ENCODE measurements at regions not wholly inside any gene's neighbourhood (a gene's known extent, or its start where the extent isn't known, plus 50 kb on each side); places are given as distances from the start of the nearest gene placed in this dataset.

DNA sequence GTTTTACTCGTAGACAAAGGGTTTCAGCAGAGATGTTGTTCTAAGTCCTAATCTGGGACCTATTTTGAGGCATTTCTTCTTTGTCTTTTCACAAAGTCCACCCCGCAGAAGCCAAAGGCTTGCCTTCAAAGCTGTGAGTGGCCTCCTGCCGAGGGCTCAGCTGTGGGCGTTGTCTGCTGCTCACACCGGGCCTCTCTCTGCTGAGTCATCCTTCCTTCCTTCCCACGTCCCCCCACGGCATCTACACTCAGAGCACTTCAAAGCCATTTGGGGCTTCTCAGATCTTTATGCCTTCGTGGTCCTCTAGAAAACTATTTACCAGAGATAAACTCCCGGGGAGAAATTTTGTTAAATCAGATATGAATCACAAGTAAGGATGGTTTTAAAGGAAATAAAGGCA lies 115.9 kb upstream of the TMPO start (continued):
- TF ChIP-seq MIER1 (IDR thresholded peaks at IDR 0.05; ENCODE audit: low read depth), result no peak
- no peak for TF ChIP-seq ILF3 (IDR thresholded peaks at IDR 0.05; ENCODE audit: borderline replicate concordance)
- peak; percentile 42 to 84; a peak in 3 of 4 replicates for TF ChIP-seq TRIM24 (IDR thresholded peaks at IDR 0.05)
- TF ChIP-seq RHOXF2B (CRISPR knock-in tag; conservative IDR thresholded peaks at IDR 0.05), result no peak
- TF ChIP-seq, protein P1, sequence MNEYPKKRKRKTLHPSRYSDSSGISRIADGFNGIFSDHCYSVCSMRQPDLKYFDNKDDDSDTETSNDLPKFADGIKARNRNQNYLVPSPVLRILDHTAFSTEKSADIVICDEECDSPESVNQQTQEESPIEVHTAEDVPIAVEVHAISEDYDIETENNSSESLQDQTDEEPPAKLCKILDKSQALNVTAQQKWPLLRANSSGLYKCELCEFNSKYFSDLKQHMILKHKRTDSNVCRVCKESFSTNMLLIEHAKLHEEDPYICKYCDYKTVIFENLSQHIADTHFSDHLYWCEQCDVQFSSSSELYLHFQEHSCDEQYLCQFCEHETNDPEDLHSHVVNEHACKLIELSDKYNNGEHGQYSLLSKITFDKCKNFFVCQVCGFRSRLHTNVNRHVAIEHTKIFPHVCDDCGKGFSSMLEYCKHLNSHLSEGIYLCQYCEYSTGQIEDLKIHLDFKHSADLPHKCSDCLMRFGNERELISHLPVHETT (CRISPR knock-in tag; conservative IDR thresholded peaks at IDR 0.05 in 1 of 2, IDR thresholded peaks at IDR 0.05 in 1 of 2), result no peak
- TF ChIP-seq STAT5B (CRISPR knock-in tag; IDR thresholded peaks at IDR 0.05), result no peak
- peak; percentile 97 for TF ChIP-seq ZNF316 (IDR thresholded peaks at IDR 0.05)
- no peak for TF ChIP-seq CAMTA2 (CRISPR knock-in tag; conservative IDR thresholded peaks at IDR 0.05)
- peak; percentile 43; the same call in 1 of the 2 replicates for TF ChIP-seq LEF1 (IDR thresholded peaks at IDR 0.05)
- TF ChIP-seq CBFA2T2 (conservative IDR thresholded peaks at IDR 0.05), result no peak
- no peak for TF ChIP-seq GTF2E2 (tag; IDR thresholded peaks at IDR 0.05)
- no peak for TF ChIP-seq HNRNPK (IDR thresholded peaks at IDR 0.05; ENCODE audit: low read depth, low read length, poor library complexity, severe bottlenecking)
- TF ChIP-seq SMARCE1 (IDR thresholded peaks at IDR 0.05), result 0 out of 2 replicates have a peak, but pooled peaks have one; percentile 25
- TF ChIP-seq, protein P2, sequence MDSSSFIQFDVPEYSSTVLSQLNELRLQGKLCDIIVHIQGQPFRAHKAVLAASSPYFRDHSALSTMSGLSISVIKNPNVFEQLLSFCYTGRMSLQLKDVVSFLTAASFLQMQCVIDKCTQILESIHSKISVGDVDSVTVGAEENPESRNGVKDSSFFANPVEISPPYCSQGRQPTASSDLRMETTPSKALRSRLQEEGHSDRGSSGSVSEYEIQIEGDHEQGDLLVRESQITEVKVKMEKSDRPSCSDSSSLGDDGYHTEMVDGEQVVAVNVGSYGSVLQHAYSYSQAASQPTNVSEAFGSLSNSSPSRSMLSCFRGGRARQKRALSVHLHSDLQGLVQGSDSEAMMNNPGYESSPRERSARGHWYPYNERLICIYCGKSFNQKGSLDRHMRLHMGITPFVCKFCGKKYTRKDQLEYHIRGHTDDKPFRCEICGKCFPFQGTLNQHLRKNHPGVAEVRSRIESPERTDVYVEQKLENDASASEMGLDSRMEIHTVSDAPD (CRISPR knock-in tag; IDR thresholded peaks at IDR 0.05), result no peak
- TF ChIP-seq U2AF1 (optimal IDR thresholded peaks at IDR 0.05; ENCODE audit: low read depth, low read length), result no peak
- no peak for TF ChIP-seq ESRRB (CRISPR knock-in tag; IDR thresholded peaks at IDR 0.05; ENCODE audit: borderline replicate concordance)
- TF ChIP-seq, protein P3, sequence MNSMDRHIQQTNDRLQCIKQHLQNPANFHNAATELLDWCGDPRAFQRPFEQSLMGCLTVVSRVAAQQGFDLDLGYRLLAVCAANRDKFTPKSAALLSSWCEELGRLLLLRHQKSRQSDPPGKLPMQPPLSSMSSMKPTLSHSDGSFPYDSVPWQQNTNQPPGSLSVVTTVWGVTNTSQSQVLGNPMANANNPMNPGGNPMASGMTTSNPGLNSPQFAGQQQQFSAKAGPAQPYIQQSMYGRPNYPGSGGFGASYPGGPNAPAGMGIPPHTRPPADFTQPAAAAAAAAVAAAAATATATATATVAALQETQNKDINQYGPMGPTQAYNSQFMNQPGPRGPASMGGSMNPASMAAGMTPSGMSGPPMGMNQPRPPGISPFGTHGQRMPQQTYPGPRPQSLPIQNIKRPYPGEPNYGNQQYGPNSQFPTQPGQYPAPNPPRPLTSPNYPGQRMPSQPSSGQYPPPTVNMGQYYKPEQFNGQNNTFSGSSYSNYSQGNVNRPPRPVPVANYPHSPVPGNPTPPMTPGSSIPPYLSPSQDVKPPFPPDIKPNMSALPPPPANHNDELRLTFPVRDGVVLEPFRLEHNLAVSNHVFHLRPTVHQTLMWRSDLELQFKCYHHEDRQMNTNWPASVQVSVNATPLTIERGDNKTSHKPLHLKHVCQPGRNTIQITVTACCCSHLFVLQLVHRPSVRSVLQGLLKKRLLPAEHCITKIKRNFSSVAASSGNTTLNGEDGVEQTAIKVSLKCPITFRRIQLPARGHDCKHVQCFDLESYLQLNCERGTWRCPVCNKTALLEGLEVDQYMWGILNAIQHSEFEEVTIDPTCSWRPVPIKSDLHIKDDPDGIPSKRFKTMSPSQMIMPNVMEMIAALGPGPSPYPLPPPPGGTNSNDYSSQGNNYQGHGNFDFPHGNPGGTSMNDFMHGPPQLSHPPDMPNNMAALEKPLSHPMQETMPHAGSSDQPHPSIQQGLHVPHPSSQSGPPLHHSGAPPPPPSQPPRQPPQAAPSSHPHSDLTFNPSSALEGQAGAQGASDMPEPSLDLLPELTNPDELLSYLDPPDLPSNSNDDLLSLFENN (IDR thresholded peaks at IDR 0.05; ENCODE audit: low read depth in 2 of 2, low read length in 2 of 2), result no peak
- TF ChIP-seq, protein P4, sequence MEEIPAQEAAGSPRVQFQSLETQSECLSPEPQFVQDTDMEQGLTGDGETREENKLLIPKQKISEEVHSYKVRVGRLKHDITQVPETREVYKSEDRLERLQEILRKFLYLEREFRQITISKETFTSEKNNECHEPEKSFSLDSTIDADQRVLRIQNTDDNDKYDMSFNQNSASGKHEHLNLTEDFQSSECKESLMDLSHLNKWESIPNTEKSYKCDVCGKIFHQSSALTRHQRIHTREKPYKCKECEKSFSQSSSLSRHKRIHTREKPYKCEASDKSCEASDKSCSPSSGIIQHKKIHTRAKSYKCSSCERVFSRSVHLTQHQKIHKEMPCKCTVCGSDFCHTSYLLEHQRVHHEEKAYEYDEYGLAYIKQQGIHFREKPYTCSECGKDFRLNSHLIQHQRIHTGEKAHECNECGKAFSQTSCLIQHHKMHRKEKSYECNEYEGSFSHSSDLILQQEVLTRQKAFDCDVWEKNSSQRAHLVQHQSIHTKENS (CRISPR knock-in tag; IDR thresholded peaks at IDR 0.05), result no peak
- no peak for TF ChIP-seq KAT2B (IDR thresholded peaks at IDR 0.05; ENCODE audit: low read depth, low read length)
- TF ChIP-seq NR2C1 (IDR thresholded peaks at IDR 0.05), result no peak
- no peak for TF ChIP-seq NR2C1 (tag; IDR thresholded peaks at IDR 0.05)
- 0 out of 2 replicates have a peak, but pooled peaks have one; percentile 48 for TF ChIP-seq JUN (IDR thresholded peaks at IDR 0.05; ENCODE audit: borderline replicate concordance, low read depth, low read length)
- TF ChIP-seq JUN (CRISPR knock-in tag; IDR thresholded peaks at IDR 0.05; ENCODE audit: borderline replicate concordance), result no peak
- no peak for TF ChIP-seq FOS (IDR thresholded peaks at IDR 0.05; ENCODE audit: extremely low read depth, insufficient read length)

Measured in K562 (cell line).